Ovary (tissue), 7 donors: ENCODE measurements at regions not wholly inside any gene's neighbourhood (a gene's known extent, or its start where the extent isn't known, plus 50 kb on each side); places are given as distances from the start of the nearest gene placed in this dataset.

Experiments
- DNase-seq, 5 donors: peaks; one replicate each; pipeline ENCODE4 v3.0.0-alpha.2; 2019 to 2020
- H3K27ac ChIP-seq, 2 donors: fragments of 200-600 bp; one replicate each; pipeline versions ENCODE4 v1.5.1 to v1.8.0; 2019 to 2022
- H3K27me3 ChIP-seq: fragments of 200-600 bp; one replicate; pipeline ENCODE4 v1.8.0; 2022
- H3K36me3 ChIP-seq: fragments of 200-600 bp; sonication (generic); one replicate; pipeline ENCODE4 v1.5.1; 2019
- H3K4me1 ChIP-seq: one replicate; pipeline ENCODE4 v1.8.1; 2013; ENCODE audit warnings: mild to moderate bottlenecking, moderate library complexity; ENCODE audit not compliant: insufficient read depth
- H3K4me3 ChIP-seq: fragments of 200-600 bp; sonication (generic); one replicate; pipeline ENCODE4 v1.5.1; 2017
- H3K9me3 ChIP-seq, 2 donors: fragments of 200-600 bp in 1 of 2; sonication (generic) in 1 of 2; one replicate each; pipeline versions ENCODE4 v1.5.1 to v1.8.1; 2013 to 2019; ENCODE audit warnings: mild to moderate bottlenecking in 1 of 2, moderate library complexity in 1 of 2
- EP300 ChIP-seq: sonication (generic); formaldehyde crosslinking; IDR thresholded peaks from one replicate; pipeline ENCODE4 v1.6.1; 2017; ENCODE audit warnings: antibody characterized with exemption
- POLR2A ChIP-seq: fragments of 450-650 bp; IDR thresholded peaks from one replicate; pipeline ENCODE4 v1.6.1; 2017; ENCODE audit warnings: antibody characterized with exemption, mild to moderate bottlenecking, moderate library complexity
- WGBS, 3 donors: extraction: QIAGEN DNeasy Blood & Tissue Kit in 1 of 3; methylation state at CpG; one replicate each; pipeline versions ENCODE4 v1.1.5 to v1.1.7; 2013 to 2017; 5-methylcytosine and 5-hydroxymethylcytosine counted together
- intact Hi-C, 4 donors: fragments of 100-400 bp; cut with DNase I; formaldehyde crosslinking; loops; one replicate each; pipeline versions ENCODE4 v1.11.0 to v1.15.1; 2022 to 2023
- TF ChIP-seq, protein P1 (sequence below), 3 donors: fragments of 450-650 bp in 2 of 3; fragments of 200-600 bp in 1 of 3; IDR thresholded peaks; one replicate each; pipeline versions ENCODE4 v1.5.1 to v1.8.0; 2016 to 2022; ENCODE audit warnings: antibody characterized with exemption in 3 of 3, mild to moderate bottlenecking in 1 of 3
- donor health status: DM: no; HTN: no; CAD: no; lungs with moderate emphysema.
- donor health status: DM: no; HTN: no; CAD: no.
- donor health status: Bipolar disorder and iron deficiency.
- donor health status: DM: no; HTN: no; CAD: no.
- donor health status: DM: yes; HTN: yes; CAD: no.

DNA sequence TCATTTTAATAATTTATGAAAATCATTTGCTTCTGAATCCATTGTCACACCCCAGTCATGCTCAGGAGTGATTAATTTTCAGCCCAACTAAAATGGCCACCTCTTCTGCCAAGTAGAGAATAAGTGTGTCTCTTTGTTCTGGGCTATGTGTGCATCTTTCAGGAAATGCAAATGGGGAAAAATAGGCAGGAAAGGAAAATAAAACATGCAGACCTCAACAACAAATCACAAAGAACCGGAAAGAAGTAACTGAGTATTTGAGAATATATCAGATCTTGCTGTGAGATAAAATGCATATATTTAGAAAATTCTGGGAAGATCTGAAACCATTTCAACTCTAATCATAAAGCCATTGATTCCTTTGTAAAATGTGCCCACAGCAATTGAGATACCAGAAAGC is 763.9 kb downstream of the GALC start:
- 71 to 88% (median 79%) methylated on average over 1 of the region's 1 CpG for WGBS, 3 donors
- TF ChIP-seq EP300, result no peak
- TF ChIP-seq, protein P1, sequence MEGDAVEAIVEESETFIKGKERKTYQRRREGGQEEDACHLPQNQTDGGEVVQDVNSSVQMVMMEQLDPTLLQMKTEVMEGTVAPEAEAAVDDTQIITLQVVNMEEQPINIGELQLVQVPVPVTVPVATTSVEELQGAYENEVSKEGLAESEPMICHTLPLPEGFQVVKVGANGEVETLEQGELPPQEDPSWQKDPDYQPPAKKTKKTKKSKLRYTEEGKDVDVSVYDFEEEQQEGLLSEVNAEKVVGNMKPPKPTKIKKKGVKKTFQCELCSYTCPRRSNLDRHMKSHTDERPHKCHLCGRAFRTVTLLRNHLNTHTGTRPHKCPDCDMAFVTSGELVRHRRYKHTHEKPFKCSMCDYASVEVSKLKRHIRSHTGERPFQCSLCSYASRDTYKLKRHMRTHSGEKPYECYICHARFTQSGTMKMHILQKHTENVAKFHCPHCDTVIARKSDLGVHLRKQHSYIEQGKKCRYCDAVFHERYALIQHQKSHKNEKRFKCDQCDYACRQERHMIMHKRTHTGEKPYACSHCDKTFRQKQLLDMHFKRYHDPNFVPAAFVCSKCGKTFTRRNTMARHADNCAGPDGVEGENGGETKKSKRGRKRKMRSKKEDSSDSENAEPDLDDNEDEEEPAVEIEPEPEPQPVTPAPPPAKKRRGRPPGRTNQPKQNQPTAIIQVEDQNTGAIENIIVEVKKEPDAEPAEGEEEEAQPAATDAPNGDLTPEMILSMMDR (IDR thresholded peaks at IDR 0.05), result no peak
- TF ChIP-seq POLR2A, result no peak
- Histone ChIP-seq H3K4me1 (no peaks in the 10 kb centered on the region), H3K36me3 (no peaks in the 10 kb centered on the region), H3K4me3 (no peak overlapping the region), H3K27ac (no peak overlapping the region), H3K9me3 (no peaks in the 10 kb centered on the region), H3K27me3 (no peaks in the 10 kb centered on the region)
- no peak for DNase-seq
- intact Hi-C loops, result no loop called here

DNA sequence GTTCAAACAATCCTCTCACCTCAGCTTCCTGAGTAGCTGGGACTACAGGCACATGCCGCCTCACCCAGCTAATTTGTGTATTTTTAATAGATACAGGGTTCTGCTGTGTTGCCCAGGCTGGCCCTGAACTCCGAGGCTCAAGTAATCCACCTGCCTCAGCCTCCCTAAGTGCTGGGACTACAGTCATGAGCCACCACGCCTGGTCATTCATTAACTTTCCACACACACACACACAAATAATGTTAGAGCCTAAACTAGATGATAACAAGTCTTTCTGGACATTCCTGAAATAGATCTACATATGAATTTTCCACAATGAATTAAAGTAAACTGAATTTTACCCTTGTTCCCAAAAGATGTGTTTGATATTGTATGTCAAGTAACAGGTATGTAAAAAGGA is 776.0 kb downstream of the GALC start:
- intact Hi-C loops, result no loop called here
- no peaks in the 10 kb centered on the region for H3K9me3 ChIP-seq
- H3K36me3 ChIP-seq, result no peaks in the 10 kb centered on the region
- no peak overlapping the region for H3K4me3 ChIP-seq
- DNase-seq, result no peak
- H3K27me3 ChIP-seq, result no peaks in the 10 kb centered on the region
- H3K4me1 ChIP-seq, result no peaks in the 10 kb centered on the region
- 81 to 90% (median 88%) methylated on average over 3 of the region's 3 CpGs for WGBS, 3 donors
- no peak overlapping the region for H3K27ac ChIP-seq
- TF ChIP-seq EP300, result no peak
- TF ChIP-seq POLR2A, result no peak
- TF ChIP-seq, protein P1 (IDR thresholded peaks at IDR 0.05), result no peak

DNA sequence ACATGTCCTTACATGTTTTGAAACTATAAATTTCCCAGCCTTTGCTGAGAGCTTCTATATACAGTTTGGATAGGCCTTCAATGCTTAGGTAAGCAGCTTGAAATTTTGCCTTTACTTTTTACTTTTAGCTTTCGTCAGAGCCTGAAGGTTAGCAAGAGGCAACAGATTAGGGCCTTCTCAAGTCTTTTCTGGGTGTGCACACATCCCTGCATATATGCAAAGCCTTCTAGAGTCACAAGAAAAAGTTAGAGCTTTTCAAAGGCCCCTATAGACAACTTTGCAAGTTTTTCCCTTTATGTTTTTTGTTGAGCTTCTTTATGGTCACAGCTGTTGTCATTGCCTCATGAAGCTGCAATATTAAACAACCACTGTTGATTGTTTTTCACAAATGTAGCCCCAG is 778.4 kb downstream of the GALC start:
- no peaks in the 10 kb centered on the region for H3K9me3 ChIP-seq
- H3K4me3 ChIP-seq, result no peak overlapping the region
- no peaks in the 10 kb centered on the region for H3K27me3 ChIP-seq
- no peak for DNase-seq
- H3K27ac ChIP-seq, result no peak overlapping the region
- TF ChIP-seq, protein P1 (IDR thresholded peaks at IDR 0.05), result no peak
- TF ChIP-seq EP300 (no peak), POLR2A (no peak)
- 86 to 100% (median 90%) methylated on average over 1 of the region's 1 CpG for WGBS, 3 donors
- no peaks in the 10 kb centered on the region for H3K4me1 ChIP-seq
- H3K36me3 ChIP-seq, result no peaks in the 10 kb centered on the region
- intact Hi-C loops, result no loop called here

- no peak for DNase-seq
These were observed 785.2 kb downstream of the GALC start for GRCh38 chr14:87207756-87208155.

More at GRCh38 chr14:87207756-87208155, 785.2 kb downstream of the GALC start:
- Histone ChIP-seq H3K9me3 (no peaks in the 10 kb centered on the region), H3K36me3 (no peaks in the 10 kb centered on the region), H3K4me3 (no peak overlapping the region), H3K4me1 (no peaks in the 10 kb centered on the region), H3K27me3 (no peaks in the 10 kb centered on the region), H3K27ac (no peak overlapping the region)
- intact Hi-C loops, result no loop called here
- TF ChIP-seq EP300 (no peak), POLR2A (no peak)
- TF ChIP-seq, protein P1 (IDR thresholded peaks at IDR 0.05), result no peak
- 88 to 92% (median 89%) methylated on average over 2 of the region's 2 CpGs for WGBS, 3 donors
